GM20000 (cell line): ENCODE measurements at regions not wholly inside any gene's neighbourhood (a gene's known extent, or its start where the extent isn't known, plus 50 kb on each side); places are given as distances from the start of the nearest gene placed in this dataset.

Experiments used
- DNase-seq: peaks from one replicate; pipeline ENCODE4 v3.0.0; 2012; ENCODE audit warnings: low spot score
- TF ChIP-seq, protein P1 (sequence below): IDR thresholded peaks from 2 replicates; pipeline ENCODE4 v1.5.1; 2012; ENCODE audit warnings: mild to moderate bottlenecking, control low read depth; ENCODE audit errors: extremely low read depth, missing control alignments

DNA sequence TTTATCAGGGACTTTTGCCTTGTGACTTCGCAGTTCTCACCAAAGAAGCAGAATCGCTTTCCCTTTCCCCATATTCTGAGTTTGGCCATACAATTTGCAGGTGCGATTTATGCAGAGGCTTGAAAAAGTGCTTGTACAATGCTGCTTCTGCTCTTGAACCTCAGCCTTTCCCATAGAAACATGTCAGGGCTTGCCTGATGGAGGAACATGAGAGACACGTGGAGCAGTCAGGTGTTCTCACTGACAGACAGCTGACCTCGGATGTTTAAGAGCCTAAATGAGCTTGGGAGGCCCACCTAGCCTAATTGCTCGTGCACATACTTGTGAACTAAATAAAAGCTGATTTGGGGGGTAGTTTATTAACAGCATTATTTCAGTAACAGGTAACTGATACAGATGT lies 290.0 kb downstream of the S1PR1 start:
- TF ChIP-seq, protein P1, sequence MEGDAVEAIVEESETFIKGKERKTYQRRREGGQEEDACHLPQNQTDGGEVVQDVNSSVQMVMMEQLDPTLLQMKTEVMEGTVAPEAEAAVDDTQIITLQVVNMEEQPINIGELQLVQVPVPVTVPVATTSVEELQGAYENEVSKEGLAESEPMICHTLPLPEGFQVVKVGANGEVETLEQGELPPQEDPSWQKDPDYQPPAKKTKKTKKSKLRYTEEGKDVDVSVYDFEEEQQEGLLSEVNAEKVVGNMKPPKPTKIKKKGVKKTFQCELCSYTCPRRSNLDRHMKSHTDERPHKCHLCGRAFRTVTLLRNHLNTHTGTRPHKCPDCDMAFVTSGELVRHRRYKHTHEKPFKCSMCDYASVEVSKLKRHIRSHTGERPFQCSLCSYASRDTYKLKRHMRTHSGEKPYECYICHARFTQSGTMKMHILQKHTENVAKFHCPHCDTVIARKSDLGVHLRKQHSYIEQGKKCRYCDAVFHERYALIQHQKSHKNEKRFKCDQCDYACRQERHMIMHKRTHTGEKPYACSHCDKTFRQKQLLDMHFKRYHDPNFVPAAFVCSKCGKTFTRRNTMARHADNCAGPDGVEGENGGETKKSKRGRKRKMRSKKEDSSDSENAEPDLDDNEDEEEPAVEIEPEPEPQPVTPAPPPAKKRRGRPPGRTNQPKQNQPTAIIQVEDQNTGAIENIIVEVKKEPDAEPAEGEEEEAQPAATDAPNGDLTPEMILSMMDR, result no peak

DNA sequence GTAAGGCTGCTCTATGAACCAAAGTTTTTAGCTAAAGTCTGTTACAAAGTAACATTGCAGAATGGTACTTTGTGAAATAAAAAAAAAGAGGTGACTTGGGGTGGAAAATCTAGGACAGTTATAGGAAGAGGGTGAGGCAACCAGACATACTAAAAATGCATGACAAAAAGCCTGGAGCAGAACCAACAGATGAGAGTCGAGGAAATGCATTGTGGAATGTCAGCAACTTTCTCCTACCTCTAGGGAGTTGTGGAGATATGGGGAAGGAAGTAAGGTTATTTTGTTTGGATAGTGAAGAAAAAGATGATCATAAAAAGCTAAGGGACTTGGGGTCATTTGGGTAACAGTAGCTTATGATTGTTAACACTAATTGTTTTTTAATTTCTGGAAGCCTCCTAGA lies 295.6 kb downstream of the S1PR1 start:
- no peak for DNase-seq
- TF ChIP-seq, protein P1, result no peak

More for the DNA sequence above, 290.0 kb downstream of the S1PR1 start:
- no peak for DNase-seq

DNA sequence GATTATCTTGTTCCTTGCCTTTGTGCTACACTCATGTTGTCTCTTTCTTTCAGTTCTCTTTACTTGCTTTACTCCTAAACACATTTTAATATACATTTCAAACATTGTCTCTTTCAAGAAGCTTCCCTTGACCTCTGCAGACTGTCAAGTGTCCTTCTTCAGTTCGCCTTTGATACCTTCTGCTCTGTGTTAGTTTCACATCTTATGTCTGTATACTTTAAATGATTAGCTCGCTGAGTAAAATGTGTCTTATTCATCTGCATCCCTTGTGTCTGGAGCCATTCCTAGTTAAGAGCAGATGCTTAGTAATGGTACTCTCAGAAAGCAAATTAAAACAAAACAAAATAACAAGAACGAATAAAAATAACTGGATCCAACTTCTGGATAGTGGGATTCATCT lies 303.3 kb downstream of the S1PR1 start:
- TF ChIP-seq, protein P1, result no peak
- DNase-seq, result no peak

DNA sequence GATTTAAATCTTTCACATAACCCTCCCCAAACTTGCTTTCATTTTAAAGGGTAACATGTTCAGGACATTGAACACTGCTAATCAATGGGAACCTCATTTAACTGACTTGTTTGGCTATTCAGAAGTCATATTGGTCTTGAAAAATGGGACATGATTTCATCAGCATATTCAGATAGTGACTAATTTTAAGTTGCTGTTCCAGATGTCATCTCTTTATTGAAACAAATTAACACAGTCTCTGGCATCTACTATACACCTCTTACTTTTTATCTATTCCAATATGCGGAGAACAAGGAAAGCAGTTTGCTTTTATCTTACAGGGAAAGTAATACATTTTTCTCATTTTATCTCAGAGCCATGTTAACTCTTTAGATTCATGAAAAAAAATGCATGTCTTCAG lies 310.1 kb downstream of the S1PR1 start:
- TF ChIP-seq, protein P1, result no peak
- DNase-seq, result no peak

DNA sequence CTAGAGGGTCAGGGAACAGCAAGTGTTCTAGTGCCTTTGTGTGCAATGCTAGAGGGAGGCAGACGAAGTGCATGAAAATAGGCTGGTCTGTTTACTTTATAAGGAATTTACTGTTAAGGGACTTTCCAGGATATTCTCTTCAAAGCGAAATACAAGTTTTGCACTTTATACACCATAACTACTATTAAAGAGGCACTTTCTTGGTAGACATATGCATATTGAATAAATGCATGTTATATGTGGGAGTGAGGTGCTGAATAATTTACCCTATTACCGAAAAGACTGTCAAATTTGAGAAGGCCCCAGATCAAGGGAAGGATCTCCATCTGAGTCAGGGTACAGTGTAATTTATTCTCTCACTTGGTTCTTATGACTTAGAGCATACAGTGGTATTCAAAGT lies 310.5 kb downstream of the S1PR1 start:
- no peak for DNase-seq
- TF ChIP-seq, protein P1, result no peak

DNA sequence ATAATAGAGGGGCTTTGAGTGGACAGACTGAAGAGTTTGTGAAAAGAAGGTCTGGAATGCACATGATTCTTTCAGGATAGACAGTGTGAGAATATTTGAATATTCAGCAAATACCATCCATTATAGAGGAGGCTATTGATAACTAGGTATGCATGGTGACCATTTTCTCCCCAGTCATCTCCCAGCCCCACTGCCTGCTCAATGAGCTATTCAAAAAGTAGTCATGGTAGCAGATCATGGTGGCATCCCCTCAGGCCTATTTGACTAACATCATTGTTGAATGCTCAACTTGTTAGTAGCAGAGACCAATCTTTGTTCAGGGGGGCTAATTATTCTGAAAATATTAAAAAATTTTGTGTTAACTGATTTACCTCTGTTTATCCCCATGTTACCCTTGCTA lies 311.6 kb downstream of the S1PR1 start:
- no peak for DNase-seq
- TF ChIP-seq, protein P1, result no peak

DNA sequence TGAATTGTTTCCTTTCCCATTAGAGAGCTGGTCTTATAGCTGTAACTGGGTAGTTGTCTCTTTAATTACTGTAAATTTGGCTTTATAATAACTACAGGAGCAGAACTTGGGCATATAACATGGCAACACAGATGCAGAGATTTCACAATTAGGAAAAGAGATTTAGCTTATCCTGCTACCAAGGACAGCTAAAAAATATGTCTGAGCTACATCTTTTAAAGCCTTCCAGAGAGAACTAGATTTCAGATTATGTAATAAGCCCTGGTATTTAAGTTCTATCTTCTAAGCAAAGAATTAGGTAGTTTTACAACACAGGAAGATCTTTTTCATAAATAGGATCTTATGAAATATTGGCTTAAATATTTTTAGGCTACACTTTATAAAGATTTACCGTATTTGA lies 313.8 kb downstream of the S1PR1 start:
- TF ChIP-seq, protein P1, result no peak
- no peak for DNase-seq
